H9 (cell line): ENCODE measurements at regions not wholly inside any gene's neighbourhood (a gene's known extent, or its start where the extent isn't known, plus 50 kb on each side); places are given as distances from the start of the nearest gene placed in this dataset.

Experiments used
- DNase-seq: peaks from one replicate; pipeline ENCODE4 v3.0.0-alpha.2; 2017
- H2AFZ ChIP-seq: one replicate; pipeline ENCODE4 v1.6.1; 2013; ENCODE audit warnings: mild to moderate bottlenecking, low read length, control low read depth, moderate library complexity
- H2AK5ac ChIP-seq: 2 replicates; pipeline ENCODE4 v1.6.1; 2013; ENCODE audit warnings: low read length, control low read depth, mixed read lengths; ENCODE audit not compliant: insufficient read length
- H2BK120ac ChIP-seq: one replicate; pipeline ENCODE4 v1.6.1; 2013; ENCODE audit warnings: low read depth, mild to moderate bottlenecking, low read length, control low read depth, inconsistent platforms; ENCODE audit not compliant: poor library complexity, severe bottlenecking
- H2BK12ac ChIP-seq: 2 replicates; pipeline ENCODE4 v1.6.1; 2013; ENCODE audit warnings: low read length, control low read depth, mixed read lengths, low read depth; ENCODE audit not compliant: insufficient read length
- H2BK15ac ChIP-seq: 2 replicates; pipeline ENCODE4 v1.6.1; 2013; ENCODE audit warnings: low read depth, low read length, control low read depth
- H2BK20ac ChIP-seq: one replicate; pipeline ENCODE4 v1.6.1; 2013; ENCODE audit warnings: low read depth, mild to moderate bottlenecking, low read length, control low read depth, inconsistent platforms; ENCODE audit not compliant: poor library complexity, severe bottlenecking
- H2BK5ac ChIP-seq: 2 replicates; pipeline ENCODE4 v1.6.1; 2013; ENCODE audit warnings: low read length, control low read depth, mixed read lengths; ENCODE audit not compliant: insufficient read length
- H3K14ac ChIP-seq: 2 replicates; pipeline ENCODE4 v1.6.1; 2013; ENCODE audit warnings: low read length, control low read depth; ENCODE audit not compliant: insufficient read depth
- H3K18ac ChIP-seq: 2 replicates; pipeline ENCODE4 v1.6.1; 2013; ENCODE audit warnings: low read depth, mild to moderate bottlenecking, mixed read lengths, low read length, control low read depth; ENCODE audit not compliant: insufficient read length
- H3K23ac ChIP-seq: 2 replicates; pipeline ENCODE4 v1.6.1; 2013; ENCODE audit warnings: low read length, control low read depth, mixed read lengths, low read depth; ENCODE audit not compliant: insufficient read length
- H3K23me2 ChIP-seq: 2 replicates; pipeline ENCODE4 v1.6.1; 2013; ENCODE audit warnings: low read depth, mild to moderate bottlenecking, mixed read lengths, low read length, control low read depth; ENCODE audit not compliant: insufficient read length, poor library complexity, severe bottlenecking
- H3K27ac ChIP-seq: 2 replicates; pipeline ENCODE4 v1.5.1; 2013; ENCODE audit warnings: low read length, control low read depth, mixed read lengths, low read depth; ENCODE audit not compliant: insufficient read length
- H3K27me3 ChIP-seq: 2 replicates; pipeline ENCODE4 v1.6.1; 2013; ENCODE audit warnings: low read length, control low read depth, inconsistent platforms; ENCODE audit not compliant: insufficient read depth
- H3K4ac ChIP-seq: 2 replicates; pipeline ENCODE4 v1.6.1; 2013; ENCODE audit warnings: low read depth, mild to moderate bottlenecking, control low read depth, inconsistent platforms, low read length, moderate library complexity
- H3K4me1 ChIP-seq: 2 replicates; pipeline ENCODE4 v1.6.1; 2013; ENCODE audit warnings: low read length, control low read depth, inconsistent platforms; ENCODE audit not compliant: insufficient read depth
- H3K4me2 ChIP-seq: 2 replicates; pipeline ENCODE4 v1.6.1; 2013; ENCODE audit warnings: low read length, control low read depth, mixed read lengths; ENCODE audit not compliant: insufficient read length, insufficient read depth
- H3K56ac ChIP-seq: 2 replicates; pipeline ENCODE4 v1.6.1; 2013; ENCODE audit warnings: low read depth, mild to moderate bottlenecking, mixed read lengths, low read length, control low read depth; ENCODE audit not compliant: insufficient read length
- H3K79me1 ChIP-seq: 2 replicates; pipeline ENCODE4 v1.6.1; 2013; ENCODE audit warnings: low read depth, mild to moderate bottlenecking, moderate library complexity, low read length, control low read depth, inconsistent platforms; ENCODE audit not compliant: insufficient read depth, poor library complexity, severe bottlenecking
- H3K79me2 ChIP-seq: 2 replicates; pipeline ENCODE4 v1.6.1; 2013; ENCODE audit warnings: low read length, control low read depth, inconsistent platforms; ENCODE audit not compliant: insufficient read depth
- H3K9ac ChIP-seq: 2 replicates; pipeline ENCODE4 v1.6.1; 2013; ENCODE audit warnings: low read length, control low read depth, mixed read lengths; ENCODE audit not compliant: insufficient read length; ENCODE audit errors: extremely low read depth
- H3K9me3 ChIP-seq: one replicate; pipeline ENCODE4 v1.6.1; 2013; ENCODE audit warnings: low read depth, low read length, inconsistent platforms; ENCODE audit not compliant: control insufficient read depth
- H3T11ph ChIP-seq: one replicate; pipeline ENCODE4 v1.6.1; 2013; ENCODE audit warnings: mild to moderate bottlenecking, low read length, control low read depth, inconsistent platforms
- H4K20me1 ChIP-seq: one replicate; pipeline ENCODE4 v1.6.1; 2013; ENCODE audit not compliant: control insufficient read depth, insufficient read length, insufficient read depth
- H4K5ac ChIP-seq: 2 replicates; pipeline ENCODE4 v1.6.1; 2013; ENCODE audit warnings: low read depth, mild to moderate bottlenecking, mixed read lengths, low read length, control low read depth; ENCODE audit not compliant: insufficient read length
- H4K8ac ChIP-seq: replicated peaks from 2 replicates; pipeline ENCODE4 v1.6.1; 2013; ENCODE audit warnings: low read length, control low read depth, mixed read lengths, low read depth; ENCODE audit not compliant: insufficient read length
- H4K91ac ChIP-seq: 2 replicates; pipeline ENCODE4 v1.6.1; 2013; ENCODE audit warnings: low read depth, mild to moderate bottlenecking, moderate library complexity, mixed read lengths, low read length, control low read depth; ENCODE audit not compliant: insufficient read length
- H3K27ac Mint-ChIP-seq, 3 experiments: 2 replicates in 2 of 3; 3 replicates in 1 of 3; pipeline ENCODE4 v1.8.0; 2020 to 2021; ENCODE audit warnings: mixed read lengths in 3 of 3, mild to moderate bottlenecking in 1 of 3, moderate library complexity in 1 of 3
- H3K27me3 Mint-ChIP-seq: 2 replicates; pipeline ENCODE4 v1.8.0; 2021; ENCODE audit warnings: low read depth, mild to moderate bottlenecking, moderate library complexity, mixed read lengths
- H3K36me3 Mint-ChIP-seq, 3 experiments: 2 replicates in 2 of 3; 3 replicates in 1 of 3; pipeline ENCODE4 v1.8.0; 2020 to 2021; ENCODE audit warnings: low read depth in 3 of 3, mixed read lengths in 3 of 3; ENCODE audit not compliant: insufficient read depth in 1 of 3
- H3K4me1 Mint-ChIP-seq, 2 experiments: 2 replicates each; pipeline ENCODE4 v1.8.0; 2020; ENCODE audit warnings: mixed read lengths in 2 of 2
- H3K4me3 Mint-ChIP-seq, 2 experiments: 2 replicates in 1 of 2; 3 replicates in 1 of 2; pipeline ENCODE4 v1.8.0; 2020 to 2021; ENCODE audit warnings: mild to moderate bottlenecking in 2 of 2, mixed read lengths in 2 of 2, moderate library complexity in 1 of 2
- H3K9me3 Mint-ChIP-seq, 2 experiments: 2 replicates in 1 of 2; 3 replicates in 1 of 2; pipeline ENCODE4 v1.8.0; 2020; ENCODE audit warnings: mild to moderate bottlenecking in 2 of 2, mixed read lengths in 2 of 2, moderate library complexity in 1 of 2
- CTCF ChIP-seq: fragments of 200-600 bp; sonication (generic); conservative IDR thresholded peaks from 3 replicates; pipeline ENCODE4 v1.8.0; 2021; ENCODE audit warnings: antibody characterized with exemption, mild to moderate bottlenecking

- Mint-ChIP-seq H3K4me3 (no peak overlapping the region), H3K27ac (no peak overlapping the region; a peak in 1 of 7 replicates), H3K4me1 (no peaks in the 10 kb centered on the region)
Observed at GRCh38 chr7:116139807-116140206, 70.5 kb upstream of the TES start.

More at GRCh38 chr7:116139807-116140206, 70.5 kb upstream of the TES start:
- H3K79me2 ChIP-seq, result no peaks in the 10 kb centered on the region
- Mint-ChIP-seq H3K9me3 (no peaks in the 10 kb centered on the region), H3K36me3 (no peaks in the 10 kb centered on the region), H3K27me3 (no peaks in the 10 kb centered on the region)
- no peaks in the 10 kb centered on the region for H3K23me2 ChIP-seq
- H3K18ac ChIP-seq, result no peak overlapping the region
- H4K5ac ChIP-seq, result no peak overlapping the region
- H4K20me1 ChIP-seq, result no peaks in the 10 kb centered on the region
- no peak overlapping the region for H2BK20ac ChIP-seq
- no peak overlapping the region for H3T11ph ChIP-seq
- H3K4me2 ChIP-seq, result no peak overlapping the region
- H2BK5ac ChIP-seq, result no peak overlapping the region
- H2AFZ ChIP-seq, result no peak overlapping the region
- H4K8ac ChIP-seq, result no peak overlapping the region
- no peak overlapping the region for H3K14ac ChIP-seq
- H3K27me3 ChIP-seq, result no peaks in the 10 kb centered on the region
- no peak overlapping the region for H2BK120ac ChIP-seq
- H2BK15ac ChIP-seq, result no peak overlapping the region
- no peak overlapping the region for H3K27ac ChIP-seq
- H3K79me1 ChIP-seq, result no peaks in the 10 kb centered on the region
- no peak overlapping the region for H3K9ac ChIP-seq
- H3K4ac ChIP-seq, result no peak overlapping the region
- H4K91ac ChIP-seq, result no peak overlapping the region
- no peaks in the 10 kb centered on the region for H3K9me3 ChIP-seq
- no peak overlapping the region for H2BK12ac ChIP-seq
- H3K23ac ChIP-seq, result no peak overlapping the region
- H3K56ac ChIP-seq, result no peak overlapping the region
- no peak for DNase-seq
- TF ChIP-seq CTCF, result no peak
- H2AK5ac ChIP-seq, result no peak overlapping the region
- H3K4me1 ChIP-seq, result no peaks in the 10 kb centered on the region
